ENCODE measurements at regions not wholly inside any gene's neighbourhood (a gene's known extent, or its start where the extent isn't known, plus 50 kb on each side); places are given as distances from the start of the nearest gene placed in this dataset.
"Not testable (repeated sequence)": the region's sequence is repeated elsewhere in the genome, so short reads cannot be mapped to it uniquely, and the experiment has no call there.

GRCh38 chr1:145475962-145476361, 50.6 kb upstream of the NBPF20 start:
- DNase-seq: not testable (repeated sequence)

- not testable (repeated sequence) for DNase-seq
Observed at GRCh38 chr1:145475369-145475915, 50.0 kb upstream of the NBPF20 start.

Measured in SHP77 treated with DMSO at 0.1 percent for 48 hours (cell line).